ENCODE measurements at regions not wholly inside any gene's neighbourhood (a gene's known extent, or its start where the extent isn't known, plus 50 kb on each side); places are given as distances from the start of the nearest gene placed in this dataset.

DNA sequence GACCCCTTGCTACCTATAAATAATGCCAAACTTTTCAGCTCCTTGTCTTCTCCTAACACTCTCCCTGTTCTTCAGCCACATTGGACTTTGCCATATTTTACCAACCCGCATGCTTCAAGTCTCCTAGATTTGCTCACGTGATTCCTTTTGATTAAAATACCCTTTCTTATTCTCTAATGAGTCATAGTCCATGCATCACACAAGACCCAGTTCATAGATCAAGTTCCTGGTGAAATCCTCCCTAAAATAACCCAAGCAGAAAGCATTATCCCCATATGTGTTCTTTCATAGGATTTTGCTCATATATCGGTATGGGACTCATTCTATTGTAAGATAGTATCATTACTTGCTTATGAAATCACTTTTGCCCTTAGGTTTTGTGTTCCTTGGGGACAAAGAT is 108.9 kb upstream of the STXBP5 start:
- DNase-seq = no peak

DNA sequence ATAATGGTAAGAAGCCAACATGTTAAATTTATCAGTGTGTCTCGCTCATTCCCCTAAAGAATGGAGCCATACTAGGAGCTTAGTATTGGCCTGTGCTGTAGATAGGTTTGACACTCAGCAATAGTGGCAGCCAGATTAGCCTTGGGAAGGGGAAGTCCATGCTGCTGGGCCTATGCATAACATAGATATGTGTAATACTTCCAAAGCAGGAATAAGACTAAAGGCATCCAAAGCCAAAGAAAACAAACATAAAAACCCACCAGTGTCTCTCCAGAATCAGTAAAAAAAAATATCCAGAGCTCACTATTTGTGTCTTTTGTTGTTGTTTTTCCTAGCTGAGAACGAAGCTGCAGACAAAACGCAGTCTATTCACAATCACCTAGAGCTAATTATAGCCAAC is 104.2 kb upstream of the STXBP5 start:
- DNase-seq = no peak

DNA sequence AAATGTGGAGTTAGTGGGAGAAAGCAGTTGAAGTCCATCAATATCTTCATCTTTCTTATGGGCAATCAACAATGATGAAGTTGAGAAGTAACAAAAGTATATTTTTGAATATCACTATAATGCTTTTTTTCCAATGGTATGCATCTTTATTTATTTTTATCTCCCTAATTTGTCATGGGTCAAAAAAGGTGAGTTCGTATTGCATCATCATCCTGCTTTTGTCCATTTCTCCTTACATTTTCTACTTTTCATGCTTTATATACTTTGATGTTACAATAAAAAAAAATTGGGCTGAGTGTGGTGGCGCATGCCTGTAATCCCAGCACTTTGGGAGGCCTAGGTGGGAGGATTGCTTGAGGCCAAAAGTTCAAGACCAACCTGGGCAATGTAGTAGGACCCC is 101.2 kb upstream of the STXBP5 start:
- no peak for DNase-seq

DNA sequence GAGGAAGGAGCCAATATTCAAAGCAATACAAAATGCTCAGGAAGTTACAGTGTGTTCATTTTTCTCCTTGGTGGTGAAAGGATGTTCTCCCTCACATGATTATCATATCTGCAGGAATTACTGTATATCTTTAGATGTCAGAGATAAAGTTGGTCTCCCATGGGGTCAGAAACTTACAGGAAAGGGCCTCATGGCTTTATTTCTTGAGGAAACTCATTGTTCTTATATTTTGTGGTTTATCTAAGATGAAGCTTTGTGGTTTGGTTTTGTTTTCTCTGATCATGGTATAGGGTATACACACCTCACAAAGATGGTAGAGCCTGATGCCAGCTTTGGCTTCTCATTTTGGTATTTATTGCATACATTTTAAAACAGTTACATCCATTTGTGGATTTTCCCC is 100.5 kb upstream of the STXBP5 start:
- DNase-seq = no peak

DNA sequence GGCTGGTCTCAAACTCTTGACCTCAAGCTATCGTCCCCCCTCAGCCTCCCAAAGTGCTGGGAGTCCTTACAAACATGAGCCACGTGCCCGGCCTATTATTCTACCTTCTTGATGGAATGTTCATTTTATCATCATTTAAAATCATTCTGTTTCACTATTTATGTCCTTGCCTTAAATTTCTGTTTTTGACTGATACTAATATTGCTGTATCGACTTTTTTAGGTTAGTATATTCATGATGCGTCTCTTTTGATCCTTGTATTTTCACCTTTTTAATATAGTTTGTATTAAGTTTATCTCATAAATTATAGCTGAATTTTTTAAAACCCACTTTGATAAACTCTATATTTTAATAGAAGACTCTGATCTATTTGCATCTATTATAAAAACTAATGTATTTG is 98.4 kb upstream of the STXBP5 start:
- no peak for DNase-seq

DNA sequence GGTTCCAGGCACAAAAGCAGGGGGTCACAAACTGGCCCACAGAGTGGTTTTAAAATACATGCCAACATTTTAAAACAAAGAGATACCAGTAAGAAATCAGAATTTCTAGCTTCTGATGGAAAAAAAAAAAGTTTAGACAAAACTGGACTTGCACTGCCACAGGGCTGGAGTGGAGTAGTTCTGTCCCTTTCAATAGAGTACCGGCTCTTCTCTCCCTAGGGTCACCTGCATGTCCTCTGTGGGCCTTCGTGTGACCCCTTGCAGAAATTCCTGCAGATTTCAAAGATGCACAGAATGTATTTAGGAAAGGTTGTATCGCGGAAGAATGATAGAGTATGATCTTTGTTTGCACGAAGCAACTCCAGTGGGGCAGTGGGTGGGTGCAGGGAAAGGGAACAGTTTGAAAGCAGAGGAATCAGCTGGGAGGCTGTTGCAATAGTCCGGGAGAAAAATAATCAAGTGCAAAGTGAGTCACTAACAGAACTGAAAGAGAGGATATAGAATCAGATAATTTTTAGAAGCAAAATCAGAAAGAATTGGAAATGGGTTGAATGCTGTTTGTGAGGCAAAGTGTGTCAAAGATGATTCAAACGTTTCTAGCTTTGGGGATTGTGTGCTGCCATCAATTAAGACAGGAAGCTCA is 97.3 kb upstream of the STXBP5 start:
- DNase-seq = no peak

DNA sequence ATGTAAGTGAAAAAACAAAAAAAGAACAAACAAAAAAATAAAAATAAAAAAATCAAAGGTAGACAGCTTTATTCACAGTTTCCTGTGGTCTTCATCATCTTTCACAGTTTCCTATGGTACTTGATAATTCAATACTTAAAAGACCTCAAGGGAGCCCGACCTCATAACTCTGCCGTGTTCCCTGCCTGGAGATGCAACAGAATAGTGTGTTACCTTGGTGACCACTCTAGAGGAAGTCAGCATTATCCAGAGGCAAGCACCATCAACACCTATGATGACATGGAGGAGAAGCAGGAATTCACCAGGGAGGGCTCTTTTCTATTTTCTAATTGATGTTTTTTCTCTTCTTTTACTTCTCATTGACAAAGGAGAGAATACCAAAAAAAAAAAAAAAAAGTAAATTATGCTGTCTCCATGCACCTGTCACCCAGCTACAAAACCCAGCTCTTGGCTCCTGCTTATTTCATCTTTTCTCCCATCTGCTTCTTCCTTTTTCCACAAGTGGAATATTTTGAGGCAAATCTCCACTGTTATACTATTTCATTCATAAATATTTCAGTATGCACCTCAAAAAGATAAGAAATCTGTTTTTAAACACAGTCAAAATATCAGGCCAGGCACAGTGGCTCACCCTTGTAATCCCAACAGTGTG is 95.8 kb upstream of the STXBP5 start:
- DNase-seq = no peak

DNA sequence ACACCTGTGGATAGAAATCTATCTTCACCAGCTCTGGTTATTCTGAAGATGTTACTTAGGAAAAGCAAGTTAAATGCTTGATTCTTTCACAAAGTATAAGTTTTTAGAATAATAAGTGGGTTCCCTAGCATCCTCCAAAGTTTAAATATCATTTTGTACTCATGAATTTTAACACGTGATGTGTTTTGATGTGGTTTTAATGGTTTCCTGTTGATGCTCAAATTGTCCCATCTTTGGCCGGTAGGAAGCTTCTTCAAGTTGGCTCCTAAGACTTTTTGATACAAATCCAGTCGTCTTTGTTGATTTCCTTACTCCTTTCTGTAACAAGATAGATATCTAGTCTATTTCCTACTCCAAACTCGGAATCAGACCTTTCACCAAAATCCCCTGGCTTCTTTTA is 94.5 kb upstream of the STXBP5 start:
- DNase-seq = no peak

DNA sequence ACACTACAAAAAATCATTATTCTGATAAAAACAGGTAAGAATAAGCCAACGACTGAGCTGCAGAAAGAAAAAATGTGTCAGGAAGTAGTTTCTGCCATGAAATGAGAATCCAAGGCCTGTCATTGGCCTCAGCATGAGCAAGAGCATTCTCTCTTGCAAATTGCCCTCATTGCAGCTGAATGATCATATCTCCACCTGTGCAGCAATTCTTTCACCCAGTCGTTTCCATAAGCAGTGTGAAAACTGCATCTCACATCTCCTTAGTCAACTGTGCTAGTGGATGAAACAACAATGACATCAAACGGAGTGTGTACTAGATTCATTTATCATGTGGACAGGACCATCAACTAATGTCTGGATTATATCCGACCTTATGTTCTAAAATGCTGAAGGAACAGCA is 88.2 kb upstream of the STXBP5 start:
- DNase-seq = no peak

DNA sequence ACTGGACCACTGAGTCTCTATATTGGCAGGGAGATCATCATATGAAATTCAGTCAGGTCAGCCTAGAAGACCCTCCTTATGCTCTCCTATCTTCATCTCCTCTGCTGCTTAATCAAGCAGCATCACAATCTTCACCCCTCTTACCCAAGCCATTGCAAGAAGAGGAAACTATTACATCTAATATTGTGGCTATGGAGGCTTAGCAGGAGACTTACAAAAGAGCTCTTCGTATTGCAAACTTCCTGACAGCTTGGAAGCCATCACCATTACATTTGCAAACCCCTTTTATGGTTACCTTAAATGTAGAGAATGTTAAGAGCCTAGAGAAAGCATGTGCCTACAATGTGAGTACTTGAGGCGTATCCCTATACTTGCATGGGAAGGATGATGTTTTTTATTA is 87.2 kb upstream of the STXBP5 start:
- DNase-seq = no peak

DNA sequence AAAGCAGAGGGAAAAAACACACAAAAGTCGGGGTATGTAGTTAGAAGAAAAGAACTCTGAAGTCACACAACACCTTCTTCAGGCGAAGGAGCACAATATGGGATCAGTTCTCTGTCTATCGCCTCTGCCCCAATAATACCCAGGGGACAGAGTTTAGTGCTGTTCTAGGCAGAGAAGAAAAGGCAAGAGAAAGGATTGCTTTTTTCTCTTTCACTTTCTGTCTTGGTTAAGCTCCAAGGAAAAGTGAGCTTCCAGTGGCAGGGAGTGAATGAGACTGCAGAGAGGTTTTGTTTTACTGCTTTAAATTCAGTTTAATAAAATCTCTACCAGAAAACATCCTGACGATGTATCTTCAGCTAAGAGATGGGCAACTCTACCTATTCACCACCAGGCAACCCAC is 86.6 kb upstream of the STXBP5 start:
- no peak for DNase-seq

DNA sequence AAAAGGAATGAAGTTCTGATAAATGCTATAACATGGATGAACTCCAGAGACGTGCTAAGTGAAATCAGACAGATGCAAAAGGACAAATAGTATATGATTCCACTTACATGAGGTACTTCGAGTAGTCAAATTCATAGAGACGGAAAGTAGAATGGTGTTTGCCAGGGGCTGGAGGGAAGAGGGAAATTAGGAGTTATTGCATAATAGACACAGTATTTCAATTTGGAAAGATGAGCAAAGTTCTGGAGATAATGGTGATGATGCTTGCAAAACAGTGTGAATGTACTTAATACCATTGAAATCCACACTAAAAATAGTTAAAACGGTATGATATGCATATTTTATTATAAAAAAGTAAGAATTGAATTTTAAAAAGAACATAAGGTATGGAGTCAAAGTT is 84.9 kb upstream of the STXBP5 start:
- no peak for DNase-seq

DNA sequence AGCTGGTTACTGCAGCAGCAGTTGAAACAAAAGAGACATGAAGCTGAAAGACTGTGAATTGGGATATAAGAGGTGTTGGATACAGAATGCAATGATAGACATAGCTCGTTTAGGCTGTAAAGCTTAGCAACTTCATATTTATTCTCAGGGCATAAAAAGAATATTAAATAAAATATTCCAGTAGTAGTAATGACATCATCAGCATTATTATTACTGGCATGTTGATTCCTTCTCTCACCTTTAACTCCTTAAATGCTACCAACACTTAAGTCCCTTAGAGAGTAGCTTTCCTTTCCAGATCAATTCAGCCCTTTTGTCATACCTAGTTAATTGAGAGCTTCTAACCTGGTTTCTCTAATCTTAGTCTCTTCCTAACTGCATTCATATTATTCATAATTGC is 81.4 kb upstream of the STXBP5 start:
- no peak for DNase-seq

DNA sequence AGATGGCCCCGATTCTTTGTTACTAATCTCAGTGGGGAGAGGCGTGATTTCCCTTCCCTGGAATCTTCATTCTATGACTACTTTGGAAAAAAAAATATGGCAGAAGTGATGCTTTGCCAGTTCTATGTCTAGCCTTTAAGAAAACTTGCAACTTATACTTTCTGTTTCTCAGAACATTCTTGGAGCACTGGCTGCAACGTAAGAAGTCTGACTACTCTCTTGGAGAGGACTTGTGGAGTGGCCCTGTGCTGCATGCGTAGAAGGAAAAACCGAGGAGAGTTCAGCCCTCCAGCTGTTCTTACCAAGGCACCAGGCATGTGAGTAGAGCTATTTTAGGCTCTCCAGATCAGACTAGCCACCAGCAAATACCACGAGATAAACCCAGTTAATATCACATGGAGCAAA is 77.6 kb upstream of the STXBP5 start:
- DNase-seq = peak; percentile 35

DNA sequence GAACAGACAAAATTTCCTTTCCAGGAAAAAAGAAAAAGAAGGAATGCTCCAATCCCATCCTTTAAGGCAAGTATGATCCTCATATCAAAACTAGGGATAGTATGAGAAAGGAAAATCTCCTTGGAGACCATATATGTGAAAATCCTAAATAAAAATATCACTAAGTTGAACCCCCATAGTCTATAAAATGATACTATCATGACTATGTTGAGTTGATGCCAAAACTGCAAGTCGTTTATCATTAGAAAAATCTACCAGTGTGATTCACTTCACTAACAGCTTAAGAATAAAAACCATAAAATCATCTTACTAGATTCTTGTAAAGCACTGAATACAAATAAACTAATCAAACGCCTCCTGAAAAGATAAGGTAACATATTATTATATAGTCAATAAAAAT is 76.6 kb upstream of the STXBP5 start:
- no peak for DNase-seq

DNA sequence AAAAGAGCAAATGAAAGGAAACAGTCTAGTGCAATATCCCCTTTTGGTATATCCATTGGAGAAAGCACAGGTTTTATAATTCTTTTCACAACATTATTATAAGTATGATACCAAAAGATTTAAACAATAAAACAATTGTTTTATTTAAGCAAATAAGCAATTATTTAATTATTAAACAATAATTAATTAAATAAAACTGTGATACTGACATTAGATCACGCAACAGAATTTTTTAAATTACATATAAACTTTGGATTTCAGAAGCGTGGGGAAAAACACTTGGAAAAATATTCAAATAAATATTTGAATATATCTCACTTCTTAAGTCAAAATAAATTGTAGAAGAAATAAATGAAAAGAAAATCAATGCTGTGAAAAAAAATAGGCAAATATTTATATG is 76.2 kb upstream of the STXBP5 start:
- no peak for DNase-seq

DNA sequence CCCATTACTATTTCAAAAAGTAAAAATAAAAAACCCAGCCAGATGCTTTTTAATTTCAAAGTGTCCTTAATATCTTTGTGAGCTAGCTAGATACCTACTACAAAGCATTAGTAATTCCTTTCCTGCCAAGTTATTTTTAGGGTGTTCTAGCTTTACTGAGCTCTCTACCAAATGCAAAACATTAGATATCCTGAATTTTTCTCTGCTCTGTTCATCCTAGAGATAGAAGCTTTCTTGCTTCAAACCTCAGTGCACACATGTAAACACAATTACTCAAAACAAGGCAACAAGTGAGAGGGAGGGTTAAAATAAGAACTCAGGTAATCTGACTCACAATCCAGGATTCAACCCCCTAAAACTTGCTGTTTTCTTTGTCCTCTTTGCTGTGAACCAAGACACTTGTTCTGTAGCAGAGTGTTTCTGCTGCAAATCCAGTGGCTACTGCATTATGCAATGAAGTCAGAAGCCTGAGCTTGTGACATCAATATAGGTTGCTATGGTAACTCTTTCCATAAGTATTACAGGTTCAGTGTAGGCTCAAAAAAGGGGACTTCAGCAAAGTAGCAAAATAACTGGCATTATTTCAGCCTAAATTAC is 72.6 kb upstream of the STXBP5 start:
- DNase-seq = no peak

DNA sequence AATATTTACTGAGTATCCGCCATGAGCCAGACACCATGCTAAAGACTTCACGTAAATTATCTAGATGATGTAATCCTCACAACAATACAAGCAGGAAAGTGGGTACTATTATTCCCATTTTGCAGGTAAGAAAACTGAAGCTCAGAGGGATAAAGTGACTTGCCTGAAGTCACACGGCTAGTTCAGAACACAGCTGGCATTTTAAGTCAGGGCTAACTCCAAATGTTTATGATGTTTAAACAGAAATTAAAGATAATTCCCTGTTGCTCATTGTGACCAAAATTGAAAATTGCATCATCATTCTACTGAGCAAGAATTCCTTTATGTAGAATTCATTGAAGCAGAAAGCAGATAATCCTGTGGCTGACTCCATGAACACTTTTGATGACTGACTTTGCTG is 71.3 kb upstream of the STXBP5 start:
- DNase-seq = no peak

DNA sequence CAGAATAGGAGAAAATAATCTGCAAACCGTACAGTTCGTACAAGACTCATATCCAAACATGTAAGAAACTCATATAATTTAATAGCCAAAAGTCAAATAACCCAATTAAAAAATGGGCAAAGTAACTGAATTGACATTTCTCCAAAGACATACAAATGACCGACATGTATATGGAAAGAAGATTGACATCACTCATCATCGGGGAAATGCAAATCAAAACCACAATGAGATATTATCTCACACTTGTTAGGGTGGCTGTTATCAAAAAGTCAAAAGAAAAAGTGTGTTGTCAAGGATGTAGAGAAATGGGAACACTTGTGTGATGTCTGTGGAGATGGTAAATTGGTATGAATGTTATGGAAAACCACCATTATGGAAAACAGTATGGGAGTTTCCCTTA is 70.5 kb upstream of the STXBP5 start:
- DNase-seq = no peak

DNA sequence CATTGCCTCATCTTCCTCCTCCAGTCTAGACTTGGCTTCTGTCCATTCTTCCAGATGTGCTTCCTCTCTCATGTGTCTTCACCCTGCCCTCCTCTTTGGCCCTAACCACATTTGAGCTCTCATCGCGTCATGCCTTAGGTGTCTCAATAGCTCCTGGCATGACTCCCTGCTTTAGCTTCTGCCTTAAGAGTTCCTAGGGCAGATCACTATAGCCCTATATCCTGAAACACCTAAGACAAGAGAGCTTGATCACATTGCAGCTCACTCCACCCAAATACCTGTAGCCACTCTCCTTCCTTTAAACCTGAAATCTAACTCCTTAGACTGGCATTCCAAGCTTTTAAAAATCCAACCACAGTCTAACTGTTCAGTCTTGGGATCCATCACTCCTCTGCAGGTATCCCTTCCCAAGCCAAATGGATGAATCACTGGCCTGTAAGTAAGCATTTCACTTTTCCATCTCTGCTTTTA is 69.0 kb upstream of the STXBP5 start:
- no peak for DNase-seq

DNA sequence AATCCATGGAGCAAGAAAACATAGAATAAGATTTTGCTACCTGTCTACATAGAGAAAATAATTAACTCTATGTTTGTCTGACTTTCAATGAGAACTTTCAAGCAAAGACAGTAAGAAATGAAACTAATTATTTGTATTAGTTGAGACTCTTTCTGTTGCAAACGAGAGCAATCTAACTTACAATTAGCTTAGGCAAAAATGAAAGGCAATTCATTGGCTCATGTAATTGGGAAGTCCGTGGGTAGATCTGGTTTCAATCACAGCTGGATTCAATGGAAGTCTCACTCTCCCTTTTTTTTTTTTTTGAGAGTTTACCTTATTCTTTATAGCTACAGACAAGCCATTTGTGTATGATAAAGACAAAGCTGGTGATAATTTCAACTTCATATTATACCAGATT is 68.2 kb upstream of the STXBP5 start:
- no peak for DNase-seq

DNA sequence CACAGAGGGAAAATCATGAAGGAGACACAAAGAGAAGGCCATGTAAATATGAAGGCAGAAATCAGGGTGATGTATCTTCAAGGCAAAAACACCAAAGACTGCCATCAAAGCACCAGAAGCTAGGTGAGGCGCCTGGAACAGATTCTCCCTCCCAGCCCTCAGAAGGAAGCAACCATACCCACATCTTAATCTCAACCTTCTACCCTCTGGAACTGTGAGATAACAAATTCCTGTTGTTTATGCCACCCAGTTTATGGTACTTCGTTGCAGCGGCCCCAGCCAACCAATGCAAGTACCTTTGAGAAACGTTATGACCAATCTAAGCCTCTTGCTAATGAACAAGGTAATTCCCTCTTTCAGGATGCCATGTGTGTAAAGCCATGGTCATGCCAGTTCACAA is 66.2 kb upstream of the STXBP5 start:
- no peak for DNase-seq

DNA sequence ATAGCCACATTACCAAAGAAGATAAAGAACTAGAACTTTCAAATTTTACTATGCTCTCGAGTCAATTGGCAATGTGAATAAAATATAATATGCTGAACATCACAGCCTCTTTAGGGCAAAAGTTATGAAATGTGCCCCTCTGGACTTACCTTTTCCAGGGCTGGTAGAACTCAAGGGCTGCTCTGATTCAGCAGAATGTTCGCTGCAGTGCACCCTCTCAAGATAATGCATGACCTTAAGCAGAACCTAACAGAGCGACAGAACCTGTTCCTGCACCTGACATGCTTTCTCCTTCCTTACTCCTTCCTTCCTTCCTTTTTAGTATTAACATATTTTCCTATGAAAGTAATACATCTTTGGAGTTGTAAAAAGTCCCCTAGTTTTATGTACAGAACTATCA is 65.4 kb upstream of the STXBP5 start:
- no peak for DNase-seq

DNA sequence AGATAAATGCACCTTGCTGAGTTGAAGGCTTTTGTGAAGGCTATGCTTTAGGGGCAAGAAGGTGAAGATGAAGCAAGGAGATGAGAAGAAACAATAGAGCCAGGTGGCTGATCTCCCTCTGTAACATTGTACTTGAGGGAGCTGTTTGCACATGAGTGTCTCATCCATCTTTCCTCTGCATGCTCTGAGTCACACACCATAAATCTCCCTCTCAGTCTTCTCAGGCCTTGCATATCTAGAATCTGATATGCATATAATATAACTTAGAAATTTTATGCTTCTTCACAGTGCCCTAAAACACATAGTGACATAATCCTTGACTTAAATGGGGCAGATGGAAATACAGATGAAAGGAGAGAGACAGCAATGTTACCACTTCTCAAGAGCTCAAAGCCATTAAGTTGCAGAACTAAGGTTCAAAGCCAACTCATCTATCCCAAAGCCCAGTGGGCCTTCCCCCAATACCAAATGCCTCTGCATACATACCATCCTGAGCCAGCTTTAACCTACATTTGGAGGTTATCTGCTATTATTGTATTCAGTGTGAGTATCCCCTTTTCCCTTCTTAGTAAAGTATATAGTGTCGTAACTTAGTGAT is 62.4 kb upstream of the STXBP5 start:
- no peak for DNase-seq

Measured in femur (tissue), 1 donor.